GM23338 (cell line): ENCODE measurements at regions not wholly inside any gene's neighbourhood (a gene's known extent, or its start where the extent isn't known, plus 50 kb on each side); places are given as distances from the start of the nearest gene placed in this dataset.

Source experiments
- ATAC-seq: fragments of 200-7000 bp; cut with Tn5 transposase; 3 replicates; pipeline ENCODE4 v1.9.1; 2020
- DNase-seq: peaks from one replicate; pipeline ENCODE4 v3.0.0-alpha.2; 2015; ENCODE audit warnings: low spot score
- H2AFZ ChIP-seq: fragments of 200-600 bp; sonication (generic); 2 replicates; pipeline ENCODE4 v1.8.0; 2016; ENCODE audit warnings: antibody characterized with exemption, mild to moderate bottlenecking, moderate library complexity
- H3F3A ChIP-seq: fragments of 200-600 bp; sonication (generic); replicated peaks from 2 replicates; pipeline ENCODE4 v1.8.0; 2017; ENCODE audit warnings: antibody characterized with exemption, mixed run types, low read depth
- H3K27ac ChIP-seq: fragments of 200-600 bp; sonication (generic); 2 replicates; pipeline ENCODE4 v1.6.1; 2016; ENCODE audit warnings: low read depth
- H3K27me3 ChIP-seq: fragments of 200-600 bp; sonication (generic); 2 replicates; pipeline ENCODE4 v1.8.0; 2016; ENCODE audit warnings: mild to moderate bottlenecking, mixed run types, moderate library complexity; ENCODE audit not compliant: insufficient read depth
- H3K36me3 ChIP-seq: fragments of 200-600 bp; sonication (generic); 2 replicates; pipeline ENCODE4 v1.8.0; 2016; ENCODE audit warnings: mild to moderate bottlenecking; ENCODE audit not compliant: insufficient read depth
- H3K4me1 ChIP-seq: fragments of 200-600 bp; sonication (generic); 2 replicates; pipeline ENCODE4 v1.8.0; 2016; ENCODE audit warnings: mild to moderate bottlenecking, moderate library complexity; ENCODE audit not compliant: insufficient read depth
- H3K4me2 ChIP-seq: fragments of 200-600 bp; sonication (generic); 2 replicates; pipeline ENCODE4 v1.7.1; 2017; ENCODE audit warnings: mixed run types
- H3K4me3 ChIP-seq: fragments of 200-600 bp; sonication (generic); 2 replicates; pipeline ENCODE4 v1.6.1; 2016; ENCODE audit warnings: mixed run types
- H3K79me2 ChIP-seq: fragments of 200-600 bp; sonication (generic); replicated peaks from 2 replicates; pipeline ENCODE4 v1.8.0; 2017; ENCODE audit warnings: mild to moderate bottlenecking; ENCODE audit not compliant: insufficient read depth
- H3K9me2 ChIP-seq: fragments of 200-600 bp; sonication (generic); 2 replicates; pipeline ENCODE4 v1.8.0; 2017; ENCODE audit not compliant: insufficient read depth
- H4K20me1 ChIP-seq: fragments of 200-600 bp; sonication (generic); replicated peaks from 2 replicates; pipeline ENCODE4 v1.8.0; 2017; ENCODE audit warnings: mild to moderate bottlenecking; ENCODE audit not compliant: insufficient read depth
- H3K27ac Mint-ChIP-seq: 2 replicates; pipeline ENCODE4 v1.8.0; 2020; ENCODE audit warnings: inconsistent platforms, mild to moderate bottlenecking, moderate library complexity, mixed read lengths
- H3K27me3 Mint-ChIP-seq: 3 replicates; pipeline ENCODE4 v1.8.0; 2022; ENCODE audit warnings: low read depth, mild to moderate bottlenecking, moderate library complexity, mixed read lengths, inconsistent platforms; ENCODE audit not compliant: insufficient read depth, poor library complexity
- H3K36me3 Mint-ChIP-seq: 3 replicates; pipeline ENCODE4 v1.8.0; 2021; ENCODE audit warnings: low read depth, mild to moderate bottlenecking, inconsistent platforms, moderate library complexity, mixed read lengths
- H3K4me1 Mint-ChIP-seq: 3 replicates; pipeline ENCODE4 v1.8.0; 2020; ENCODE audit warnings: mild to moderate bottlenecking, inconsistent platforms, mixed read lengths
- H3K4me3 Mint-ChIP-seq: 3 replicates; pipeline ENCODE4 v1.8.0; 2021; ENCODE audit warnings: moderate library complexity, mild to moderate bottlenecking, inconsistent platforms, mixed read lengths
- H3K9me3 Mint-ChIP-seq: 3 replicates; pipeline ENCODE4 v1.8.0; 2020; ENCODE audit warnings: moderate library complexity, mild to moderate bottlenecking, inconsistent platforms, mixed read lengths
- CREB1 ChIP-seq: fragments of 250-450 bp; sonication (Bioruptor Pico); IDR thresholded peaks from 2 replicates; pipeline ENCODE4 v1.5.0; 2020; ENCODE audit warnings: low read depth, mild to moderate bottlenecking, moderate library complexity
- EZH2phosphoT487 ChIP-seq: fragments of 200-600 bp; sonication (generic); IDR thresholded peaks from one replicate; pipeline ENCODE4 v1.8.1; 2018; ENCODE audit warnings: antibody characterized with exemption; ENCODE audit not compliant: unreplicated experiment
- JUNB ChIP-seq: IDR thresholded peaks from one replicate; pipeline ENCODE4 v1.6.1; 2016; ENCODE audit warnings: antibody characterized with exemption; ENCODE audit not compliant: unreplicated experiment
- NANOG ChIP-seq: IDR thresholded peaks from 2 replicates; pipeline ENCODE4 v1.6.1; 2016; ENCODE audit warnings: antibody characterized with exemption, borderline replicate concordance
- STAT1 ChIP-seq: IDR thresholded peaks from one replicate; pipeline ENCODE4 v1.6.1; 2016; ENCODE audit warnings: antibody characterized with exemption; ENCODE audit not compliant: unreplicated experiment
- ZNF331 ChIP-seq: fragments of 250-450 bp; sonication (Bioruptor Pico); IDR thresholded peaks from 2 replicates; pipeline ENCODE4 v1.5.0; 2020; ENCODE audit warnings: low read depth, mild to moderate bottlenecking, moderate library complexity
- TF ChIP-seq, protein P1 (sequence below): IDR thresholded peaks from one replicate; pipeline ENCODE4 v1.6.1; 2018; ENCODE audit warnings: antibody characterized with exemption; ENCODE audit not compliant: unreplicated experiment
- TF ChIP-seq, protein P2 (sequence below): IDR thresholded peaks from 2 replicates; pipeline ENCODE4 v1.6.1; 2016; ENCODE audit warnings: antibody characterized with exemption
- TF ChIP-seq, protein P3 (sequence below): fragments of 250-450 bp; sonication (Bioruptor Pico); IDR thresholded peaks from 2 replicates; pipeline ENCODE4 v1.5.0; 2020; ENCODE audit warnings: mild to moderate bottlenecking, moderate library complexity

DNA sequence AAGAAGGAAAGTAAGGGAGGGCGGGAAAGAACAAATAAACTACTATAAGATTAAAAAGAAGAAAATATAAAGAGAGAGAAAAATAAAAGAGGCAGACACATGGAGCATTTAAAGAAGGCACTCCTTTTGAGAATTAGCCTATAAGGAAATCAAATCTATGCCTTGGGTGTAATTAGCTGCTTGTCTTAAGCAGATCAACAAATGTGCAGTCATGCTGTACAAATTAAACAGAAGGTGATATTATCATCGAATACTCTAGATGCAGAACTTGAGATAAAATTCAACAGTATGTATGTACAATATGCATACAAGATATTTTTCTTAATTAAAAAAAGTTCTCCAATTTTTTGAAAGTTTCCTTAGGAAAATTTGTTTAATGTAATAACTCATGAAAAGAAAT, 623.0 kb upstream of the CHORDC1 start:
- ATAC-seq (no peak), DNase-seq (no peak)
- Histone ChIP-seq H3K4me2 (no peak overlapping the region), H3K79me2 (no peaks in the 10 kb centered on the region), H4K20me1 (no peaks in the 10 kb centered on the region), H3K36me3 (no peaks in the 10 kb centered on the region), H3K4me1 (peaks cover 2% of the 10 kb centered on the region; the same call in 1 of the 2 replicates), H3K27ac (no peak overlapping the region), H3F3A (no peaks in the 10 kb centered on the region), H2AFZ (no peak overlapping the region), H3K4me3 (no peak overlapping the region), H3K27me3 (no peaks in the 10 kb centered on the region), H3K9me2 (no peaks in the 10 kb centered on the region)
- H3K36me3 Mint-ChIP-seq = no peaks in the 10 kb centered on the region
- H3K4me1 Mint-ChIP-seq = peaks cover 2% of the 10 kb centered on the region; the same call in 2 of the 3 replicates
- H3K4me3 Mint-ChIP-seq = no peak overlapping the region
- H3K9me3 Mint-ChIP-seq = no peaks in the 10 kb centered on the region
- no peak overlapping the region for H3K27ac Mint-ChIP-seq
- TF ChIP-seq STAT1 (no peak), CREB1 (CRISPR knock-in tag) (no peak), ZNF331 (CRISPR knock-in tag) (no peak), NANOG (no peak), JUNB (no peak)
- TF ChIP-seq, protein P1, sequence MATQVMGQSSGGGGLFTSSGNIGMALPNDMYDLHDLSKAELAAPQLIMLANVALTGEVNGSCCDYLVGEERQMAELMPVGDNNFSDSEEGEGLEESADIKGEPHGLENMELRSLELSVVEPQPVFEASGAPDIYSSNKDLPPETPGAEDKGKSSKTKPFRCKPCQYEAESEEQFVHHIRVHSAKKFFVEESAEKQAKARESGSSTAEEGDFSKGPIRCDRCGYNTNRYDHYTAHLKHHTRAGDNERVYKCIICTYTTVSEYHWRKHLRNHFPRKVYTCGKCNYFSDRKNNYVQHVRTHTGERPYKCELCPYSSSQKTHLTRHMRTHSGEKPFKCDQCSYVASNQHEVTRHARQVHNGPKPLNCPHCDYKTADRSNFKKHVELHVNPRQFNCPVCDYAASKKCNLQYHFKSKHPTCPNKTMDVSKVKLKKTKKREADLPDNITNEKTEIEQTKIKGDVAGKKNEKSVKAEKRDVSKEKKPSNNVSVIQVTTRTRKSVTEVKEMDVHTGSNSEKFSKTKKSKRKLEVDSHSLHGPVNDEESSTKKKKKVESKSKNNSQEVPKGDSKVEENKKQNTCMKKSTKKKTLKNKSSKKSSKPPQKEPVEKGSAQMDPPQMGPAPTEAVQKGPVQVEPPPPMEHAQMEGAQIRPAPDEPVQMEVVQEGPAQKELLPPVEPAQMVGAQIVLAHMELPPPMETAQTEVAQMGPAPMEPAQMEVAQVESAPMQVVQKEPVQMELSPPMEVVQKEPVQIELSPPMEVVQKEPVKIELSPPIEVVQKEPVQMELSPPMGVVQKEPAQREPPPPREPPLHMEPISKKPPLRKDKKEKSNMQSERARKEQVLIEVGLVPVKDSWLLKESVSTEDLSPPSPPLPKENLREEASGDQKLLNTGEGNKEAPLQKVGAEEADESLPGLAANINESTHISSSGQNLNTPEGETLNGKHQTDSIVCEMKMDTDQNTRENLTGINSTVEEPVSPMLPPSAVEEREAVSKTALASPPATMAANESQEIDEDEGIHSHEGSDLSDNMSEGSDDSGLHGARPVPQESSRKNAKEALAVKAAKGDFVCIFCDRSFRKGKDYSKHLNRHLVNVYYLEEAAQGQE = no peak
- TF ChIP-seq, protein P2, sequence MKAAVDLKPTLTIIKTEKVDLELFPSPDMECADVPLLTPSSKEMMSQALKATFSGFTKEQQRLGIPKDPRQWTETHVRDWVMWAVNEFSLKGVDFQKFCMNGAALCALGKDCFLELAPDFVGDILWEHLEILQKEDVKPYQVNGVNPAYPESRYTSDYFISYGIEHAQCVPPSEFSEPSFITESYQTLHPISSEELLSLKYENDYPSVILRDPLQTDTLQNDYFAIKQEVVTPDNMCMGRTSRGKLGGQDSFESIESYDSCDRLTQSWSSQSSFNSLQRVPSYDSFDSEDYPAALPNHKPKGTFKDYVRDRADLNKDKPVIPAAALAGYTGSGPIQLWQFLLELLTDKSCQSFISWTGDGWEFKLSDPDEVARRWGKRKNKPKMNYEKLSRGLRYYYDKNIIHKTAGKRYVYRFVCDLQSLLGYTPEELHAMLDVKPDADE = no peak
- H3K27me3 Mint-ChIP-seq = no peaks in the 10 kb centered on the region

DNA sequence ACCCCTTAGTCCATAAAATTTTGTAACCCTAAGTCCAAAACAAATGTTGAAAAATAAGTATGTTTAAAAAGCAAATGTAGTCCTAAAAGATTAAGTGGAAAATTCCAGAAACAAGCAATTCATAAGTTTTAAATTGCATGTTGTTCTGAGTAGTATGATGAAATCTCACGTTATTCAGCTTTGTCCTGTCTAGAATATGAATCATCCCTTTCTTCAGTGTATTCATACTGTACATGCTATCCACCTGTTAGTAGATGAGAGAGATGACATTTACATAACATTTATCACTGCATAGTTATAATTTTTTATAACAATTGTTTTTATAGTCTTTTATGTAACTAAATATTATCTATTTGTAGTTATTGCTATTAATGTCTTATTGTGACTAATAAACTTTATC, 622.3 kb upstream of the CHORDC1 start:
- Histone ChIP-seq H3K4me1 (peaks cover 9% of the 10 kb centered on the region; the same call in 1 of the 2 replicates), H3K36me3 (no peaks in the 10 kb centered on the region), H3F3A (no peaks in the 10 kb centered on the region), H3K4me2 (no peak overlapping the region), H3K79me2 (no peaks in the 10 kb centered on the region), H4K20me1 (no peaks in the 10 kb centered on the region), H3K4me3 (no peak overlapping the region), H3K27me3 (no peaks in the 10 kb centered on the region), H3K9me2 (no peaks in the 10 kb centered on the region), H2AFZ (no peak overlapping the region), H3K27ac (no peak overlapping the region)
- H3K36me3 Mint-ChIP-seq = no peaks in the 10 kb centered on the region
- H3K4me1 Mint-ChIP-seq = peaks cover 5% of the 10 kb centered on the region; the same call in 2 of the 3 replicates
- no peaks in the 10 kb centered on the region for H3K27me3 Mint-ChIP-seq
- DNase-seq (no peak), ATAC-seq (no peak)
- H3K27ac Mint-ChIP-seq = no peak overlapping the region
- H3K4me3 Mint-ChIP-seq = no peak overlapping the region
- no peaks in the 10 kb centered on the region for H3K9me3 Mint-ChIP-seq
- TF ChIP-seq STAT1 = no peak
- no peak for TF ChIP-seq NANOG
- TF ChIP-seq, protein P3, sequence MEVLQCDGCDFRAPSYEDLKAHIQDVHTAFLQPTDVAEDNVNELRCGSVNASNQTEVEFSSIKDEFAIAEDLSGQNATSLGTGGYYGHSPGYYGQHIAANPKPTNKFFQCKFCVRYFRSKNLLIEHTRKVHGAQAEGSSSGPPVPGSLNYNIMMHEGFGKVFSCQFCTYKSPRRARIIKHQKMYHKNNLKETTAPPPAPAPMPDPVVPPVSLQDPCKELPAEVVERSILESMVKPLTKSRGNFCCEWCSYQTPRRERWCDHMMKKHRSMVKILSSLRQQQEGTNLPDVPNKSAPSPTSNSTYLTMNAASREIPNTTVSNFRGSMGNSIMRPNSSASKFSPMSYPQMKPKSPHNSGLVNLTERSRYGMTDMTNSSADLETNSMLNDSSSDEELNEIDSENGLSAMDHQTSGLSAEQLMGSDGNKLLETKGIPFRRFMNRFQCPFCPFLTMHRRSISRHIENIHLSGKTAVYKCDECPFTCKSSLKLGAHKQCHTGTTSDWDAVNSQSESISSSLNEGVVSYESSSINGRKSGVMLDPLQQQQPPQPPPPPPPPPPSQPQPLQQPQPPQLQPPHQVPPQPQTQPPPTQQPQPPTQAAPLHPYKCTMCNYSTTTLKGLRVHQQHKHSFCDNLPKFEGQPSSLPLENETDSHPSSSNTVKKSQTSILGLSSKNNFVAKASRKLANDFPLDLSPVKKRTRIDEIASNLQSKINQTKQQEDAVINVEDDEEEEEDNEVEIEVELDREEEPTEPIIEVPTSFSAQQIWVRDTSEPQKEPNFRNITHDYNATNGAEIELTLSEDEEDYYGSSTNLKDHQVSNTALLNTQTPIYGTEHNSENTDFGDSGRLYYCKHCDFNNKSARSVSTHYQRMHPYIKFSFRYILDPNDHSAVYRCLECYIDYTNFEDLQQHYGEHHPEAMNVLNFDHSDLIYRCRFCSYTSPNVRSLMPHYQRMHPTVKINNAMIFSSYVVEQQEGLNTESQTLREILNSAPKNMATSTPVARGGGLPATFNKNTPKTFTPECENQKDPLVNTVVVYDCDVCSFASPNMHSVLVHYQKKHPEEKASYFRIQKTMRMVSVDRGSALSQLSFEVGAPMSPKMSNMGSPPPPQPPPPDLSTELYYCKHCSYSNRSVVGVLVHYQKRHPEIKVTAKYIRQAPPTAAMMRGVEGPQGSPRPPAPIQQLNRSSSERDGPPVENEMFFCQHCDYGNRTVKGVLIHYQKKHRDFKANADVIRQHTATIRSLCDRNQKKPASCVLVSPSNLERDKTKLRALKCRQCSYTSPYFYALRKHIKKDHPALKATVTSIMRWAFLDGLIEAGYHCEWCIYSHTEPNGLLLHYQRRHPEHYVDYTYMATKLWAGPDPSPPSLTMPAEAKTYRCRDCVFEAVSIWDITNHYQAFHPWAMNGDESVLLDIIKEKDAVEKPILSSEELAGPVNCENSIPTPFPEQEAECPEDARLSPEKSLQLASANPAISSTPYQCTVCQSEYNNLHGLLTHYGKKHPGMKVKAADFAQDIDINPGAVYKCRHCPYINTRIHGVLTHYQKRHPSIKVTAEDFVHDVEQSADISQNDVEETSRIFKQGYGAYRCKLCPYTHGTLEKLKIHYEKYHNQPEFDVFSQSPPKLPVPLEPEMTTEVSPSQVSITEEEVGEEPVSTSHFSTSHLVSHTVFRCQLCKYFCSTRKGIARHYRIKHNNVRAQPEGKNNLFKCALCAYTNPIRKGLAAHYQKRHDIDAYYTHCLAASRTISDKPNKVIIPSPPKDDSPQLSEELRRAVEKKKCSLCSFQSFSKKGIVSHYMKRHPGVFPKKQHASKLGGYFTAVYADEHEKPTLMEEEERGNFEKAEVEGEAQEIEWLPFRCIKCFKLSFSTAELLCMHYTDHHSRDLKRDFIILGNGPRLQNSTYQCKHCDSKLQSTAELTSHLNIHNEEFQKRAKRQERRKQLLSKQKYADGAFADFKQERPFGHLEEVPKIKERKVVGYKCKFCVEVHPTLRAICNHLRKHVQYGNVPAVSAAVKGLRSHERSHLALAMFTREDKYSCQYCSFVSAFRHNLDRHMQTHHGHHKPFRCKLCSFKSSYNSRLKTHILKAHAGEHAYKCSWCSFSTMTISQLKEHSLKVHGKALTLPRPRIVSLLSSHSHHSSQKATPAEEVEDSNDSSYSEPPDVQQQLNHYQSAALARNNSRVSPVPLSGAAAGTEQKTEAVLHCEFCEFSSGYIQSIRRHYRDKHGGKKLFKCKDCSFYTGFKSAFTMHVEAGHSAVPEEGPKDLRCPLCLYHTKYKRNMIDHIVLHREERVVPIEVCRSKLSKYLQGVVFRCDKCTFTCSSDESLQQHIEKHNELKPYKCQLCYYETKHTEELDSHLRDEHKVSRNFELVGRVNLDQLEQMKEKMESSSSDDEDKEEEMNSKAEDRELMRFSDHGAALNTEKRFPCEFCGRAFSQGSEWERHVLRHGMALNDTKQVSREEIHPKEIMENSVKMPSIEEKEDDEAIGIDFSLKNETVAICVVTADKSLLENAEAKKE (CRISPR knock-in tag) = no peak
- no peak for TF ChIP-seq CREB1 (CRISPR knock-in tag)
- TF ChIP-seq EZH2phosphoT487 = no peak
